GM19468 (cell line): ENCODE measurements at regions not wholly inside any gene's neighbourhood (a gene's known extent, or its start where the extent isn't known, plus 50 kb on each side); places are given as distances from the start of the nearest gene placed in this dataset.

Experiments used
- ATAC-seq: cut with Tn5 transposase; IDR thresholded peaks from one replicate; pipeline ENCODE4 v1.9.1; 2021; ENCODE audit warnings: mild to moderate bottlenecking, moderate library complexity, moderate number of reproducible peaks; ENCODE audit not compliant: unreplicated experiment; ENCODE audit errors: extremely low read depth

DNA sequence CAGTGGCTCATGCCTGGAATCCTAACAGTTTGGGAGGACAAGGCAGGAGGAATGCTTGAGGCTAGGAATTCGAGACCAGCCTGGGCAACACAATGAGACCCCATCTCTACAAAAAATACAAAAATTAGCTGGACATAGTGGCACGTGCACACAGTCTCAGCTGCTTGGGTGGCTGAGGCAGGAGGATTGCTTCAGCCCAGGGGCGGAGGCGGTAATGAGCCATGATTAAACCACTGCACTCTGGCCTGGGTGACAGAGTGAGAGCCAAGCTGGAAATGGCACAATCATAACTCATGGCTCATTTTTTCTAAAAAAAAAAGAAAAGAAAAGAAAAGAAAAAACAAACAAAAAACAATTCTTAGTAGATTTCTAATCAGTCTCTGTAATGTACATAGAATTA is 446.2 kb downstream of the ELAVL2 start:
- ATAC-seq: no peak

DNA sequence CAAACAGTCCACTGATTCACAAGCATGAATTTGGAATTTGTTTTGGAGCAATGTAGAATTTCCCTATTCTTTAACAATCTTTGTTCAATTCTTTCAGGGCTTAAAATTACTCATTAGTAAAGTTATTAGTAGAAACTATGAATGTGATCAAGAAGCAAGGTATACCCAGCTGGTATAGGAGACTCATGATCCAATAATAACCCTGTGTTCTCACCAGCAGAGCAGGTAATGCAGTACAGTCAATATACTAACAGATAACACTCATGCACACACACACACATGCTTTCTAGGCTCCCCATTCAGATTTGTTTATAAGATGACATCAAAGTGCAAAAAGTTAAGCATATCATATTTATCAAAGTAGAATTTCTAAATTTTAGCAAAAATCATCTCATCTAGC is 445.2 kb downstream of the ELAVL2 start:
- ATAC-seq: no peak

DNA sequence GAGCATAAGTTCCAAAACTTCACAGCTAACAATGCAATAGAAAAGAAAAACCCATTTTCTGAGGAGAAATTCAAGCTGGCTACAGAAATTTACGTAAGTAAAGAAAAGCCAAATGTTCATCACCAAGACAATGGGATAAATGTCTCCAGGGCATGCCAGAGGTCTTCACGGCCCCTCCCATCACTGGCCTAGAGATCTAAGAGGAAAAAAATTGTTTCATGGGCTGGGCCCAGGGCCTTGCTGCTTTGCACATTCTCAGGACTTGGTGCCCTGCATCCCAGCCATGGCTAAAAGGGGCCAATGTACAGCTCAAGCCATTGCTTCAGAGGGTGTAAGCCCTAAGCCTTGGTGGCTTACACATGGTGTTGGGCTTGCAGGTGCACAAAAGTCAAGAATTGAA is 443.6 kb downstream of the ELAVL2 start:
- ATAC-seq: no peak

DNA sequence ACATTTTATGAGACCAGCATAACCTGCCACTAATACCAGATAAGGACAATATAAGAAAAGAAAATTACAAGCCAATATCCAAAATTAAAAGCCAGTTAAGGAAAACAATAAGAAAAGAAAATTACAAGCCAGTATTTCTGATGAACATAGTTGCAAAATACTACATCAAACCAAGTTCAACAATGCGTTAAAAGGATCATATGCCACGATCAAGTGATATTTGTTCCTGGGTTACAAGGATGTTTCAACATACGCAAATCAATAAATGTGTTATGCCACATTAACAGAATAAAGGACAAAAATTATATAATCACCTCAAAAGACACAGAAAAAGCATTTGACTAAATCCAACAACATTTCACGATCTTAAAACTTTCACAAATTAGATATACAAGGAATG is 431.9 kb downstream of the ELAVL2 start:
- no peak for ATAC-seq

DNA sequence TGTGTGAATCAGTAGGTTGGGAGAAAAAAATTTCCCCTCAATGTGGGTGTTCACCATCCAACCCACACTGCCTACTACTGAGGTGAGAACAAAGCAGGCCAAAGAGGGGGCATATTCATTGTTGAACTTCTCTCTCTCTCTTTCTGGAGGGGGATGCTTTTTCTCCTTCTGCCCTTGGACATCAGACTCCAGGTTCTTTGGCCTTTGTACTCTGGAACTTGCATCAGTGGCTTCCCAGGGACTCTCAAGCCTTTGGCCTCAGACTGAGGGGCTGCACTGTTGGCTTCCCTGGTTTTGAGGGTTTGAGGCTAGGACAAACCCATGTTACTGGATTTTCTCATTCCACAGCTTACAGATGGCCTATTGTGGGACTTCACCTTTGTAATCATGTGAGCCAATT is 417.2 kb downstream of the ELAVL2 start:
- no peak for ATAC-seq

DNA sequence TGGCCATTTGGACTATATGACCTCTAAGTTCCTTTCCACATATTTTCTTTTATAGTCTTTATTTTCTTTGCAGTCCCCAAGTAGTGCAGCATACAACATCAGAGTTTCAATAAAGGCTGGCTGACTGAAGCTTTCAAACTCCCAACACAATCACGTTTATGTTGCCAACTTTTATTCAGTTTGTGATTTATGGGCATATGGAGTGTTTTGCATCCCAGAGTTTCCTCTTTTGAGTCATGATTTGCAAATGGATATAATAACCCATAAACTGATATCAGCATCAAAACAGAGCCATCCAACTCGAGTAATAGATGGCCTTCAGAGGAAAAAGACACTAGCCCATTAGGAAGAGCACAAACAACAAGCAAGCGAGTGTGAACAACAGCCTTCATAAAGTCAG is 414.0 kb downstream of the ELAVL2 start:
- ATAC-seq: no peak

DNA sequence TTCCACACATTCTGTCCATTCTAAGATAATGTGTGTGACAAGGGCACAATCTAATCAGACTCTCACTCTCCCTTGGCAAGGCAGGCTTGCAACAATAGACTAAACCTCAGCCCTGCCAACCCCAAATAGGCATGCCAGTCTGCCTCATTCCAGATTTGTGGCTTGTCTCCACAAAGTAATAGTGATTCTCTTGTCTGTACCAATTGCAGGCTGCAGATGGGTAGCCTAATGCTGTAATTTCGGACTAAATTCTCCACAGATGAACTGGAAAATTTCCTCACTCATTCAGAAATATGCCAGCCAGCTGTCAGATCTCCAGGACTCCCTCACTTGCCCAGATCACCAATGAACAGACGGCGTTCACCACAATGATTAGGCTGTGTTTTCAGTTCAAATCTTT is 413.6 kb downstream of the ELAVL2 start:
- no peak for ATAC-seq

DNA sequence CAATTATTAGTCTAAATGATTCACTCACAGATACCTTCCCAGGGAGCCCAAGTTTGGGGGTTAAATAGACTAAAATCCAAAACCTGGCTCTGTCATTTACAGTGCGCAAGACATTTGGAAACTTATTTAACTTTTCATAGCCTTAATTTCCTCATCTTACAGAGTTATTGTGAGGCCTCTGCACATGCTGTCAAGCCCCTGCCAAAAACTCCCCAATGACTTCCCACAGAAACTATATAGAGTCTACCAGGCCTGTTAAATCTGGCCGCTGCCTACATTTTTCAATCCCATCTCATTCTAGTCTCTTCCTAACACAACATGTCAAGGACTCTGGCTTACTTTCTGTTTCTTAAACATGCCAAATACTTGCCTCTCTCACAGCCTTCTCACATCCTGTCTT is 412.5 kb downstream of the ELAVL2 start:
- no peak for ATAC-seq

DNA sequence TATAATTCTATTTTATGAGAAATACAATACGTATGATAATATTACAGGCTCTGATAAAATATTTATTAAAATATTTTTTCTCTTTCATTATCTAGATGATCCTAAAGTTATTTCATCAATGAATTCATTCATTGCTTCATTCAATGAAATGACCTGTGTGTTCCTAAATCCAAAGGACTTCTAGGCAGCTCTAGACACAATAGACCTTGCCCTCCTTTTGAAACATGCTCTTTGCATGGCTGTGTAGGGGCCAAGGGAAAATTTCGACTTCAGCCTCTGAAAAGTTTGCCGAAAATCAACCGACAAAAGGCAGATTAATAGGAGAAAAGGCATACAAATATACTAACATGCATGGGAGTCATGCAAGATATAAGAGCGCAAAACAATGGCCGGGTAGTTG is 402.0 kb downstream of the ELAVL2 start:
- no peak for ATAC-seq

DNA sequence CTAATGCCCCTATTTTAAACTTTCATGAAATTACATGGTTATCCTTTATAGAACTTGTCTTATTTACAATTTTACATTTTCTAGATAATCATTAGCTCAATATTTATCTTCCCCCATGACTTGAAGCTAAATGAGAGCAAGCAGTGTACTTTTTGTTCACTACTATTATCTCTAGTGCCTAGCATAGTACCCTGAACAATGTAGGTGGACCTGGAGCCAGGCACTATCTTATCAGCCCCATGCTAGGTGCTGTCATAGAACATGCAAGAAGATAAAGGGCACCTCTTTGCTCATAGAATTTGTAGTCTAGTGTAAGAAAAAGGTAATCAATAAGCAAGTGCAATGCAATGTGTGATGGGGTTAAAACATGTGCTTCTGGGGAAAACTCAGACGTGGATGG is 399.9 kb downstream of the ELAVL2 start:
- ATAC-seq: no peak

DNA sequence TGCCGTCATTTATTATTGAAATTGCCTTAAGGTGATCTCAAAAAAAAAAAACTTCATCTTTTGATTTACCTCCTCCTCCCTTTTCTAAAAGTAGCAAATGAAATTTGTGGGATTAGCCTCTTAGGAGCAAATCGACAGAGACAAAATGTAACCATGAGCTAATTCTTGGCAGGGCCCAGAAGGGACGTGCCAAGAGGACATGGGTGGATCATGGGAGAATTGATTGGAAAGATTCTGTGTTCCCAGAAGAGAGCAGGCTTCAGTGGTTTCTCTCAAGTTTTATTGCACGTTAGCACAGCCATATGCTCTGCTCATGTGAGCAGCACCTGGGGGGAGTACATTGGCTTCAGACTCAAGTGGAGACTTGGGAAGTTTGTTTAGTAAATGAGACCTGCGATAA is 394.6 kb downstream of the ELAVL2 start:
- ATAC-seq: no peak

DNA sequence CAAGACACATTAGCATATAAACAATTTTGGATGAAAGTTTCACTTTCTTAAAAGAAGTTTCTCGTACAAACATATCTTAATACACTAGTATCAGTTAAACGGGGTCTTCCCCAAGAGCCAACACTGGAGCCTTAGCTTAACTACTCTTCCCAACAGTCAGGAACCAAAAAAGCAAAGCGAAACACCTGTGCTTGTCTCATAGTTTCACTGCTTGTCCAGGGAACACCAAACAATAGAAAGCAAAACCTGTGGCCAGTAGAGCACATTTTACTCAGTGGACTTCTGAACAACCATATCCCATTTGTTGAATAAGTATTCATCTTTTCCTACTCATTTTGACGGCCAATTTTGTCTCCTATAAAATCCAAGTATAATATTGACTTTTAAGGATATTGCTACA is 391.4 kb downstream of the ELAVL2 start:
- no peak for ATAC-seq

DNA sequence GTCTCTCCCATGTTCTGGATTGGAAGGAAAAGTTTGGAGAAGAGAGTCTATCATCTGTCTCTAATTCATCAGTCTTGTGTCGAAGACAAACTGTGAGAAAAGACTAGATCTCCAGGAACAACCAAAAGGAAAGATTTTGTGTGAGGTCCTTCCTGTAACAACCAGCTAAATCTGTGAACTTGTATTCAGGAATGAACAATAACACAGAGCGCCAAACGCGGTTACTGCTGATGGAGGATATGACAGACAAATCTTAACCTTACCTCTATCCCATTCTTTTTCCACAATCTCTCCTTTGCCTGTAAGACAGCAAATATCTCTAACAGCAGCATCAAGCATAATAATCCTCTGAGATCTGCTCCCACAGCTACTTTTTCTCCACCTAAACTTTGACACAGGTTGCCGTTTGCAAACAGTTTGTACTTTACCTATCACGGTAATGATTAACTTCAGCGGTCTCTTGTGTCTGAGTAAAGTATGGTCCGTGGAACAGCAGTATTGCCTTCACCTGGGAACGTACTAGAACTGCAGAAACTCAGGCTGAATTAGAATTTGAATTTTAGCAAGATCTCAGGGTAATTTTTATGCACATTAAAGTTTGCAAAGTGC is 387.6 kb downstream of the ELAVL2 start:
- no peak for ATAC-seq

DNA sequence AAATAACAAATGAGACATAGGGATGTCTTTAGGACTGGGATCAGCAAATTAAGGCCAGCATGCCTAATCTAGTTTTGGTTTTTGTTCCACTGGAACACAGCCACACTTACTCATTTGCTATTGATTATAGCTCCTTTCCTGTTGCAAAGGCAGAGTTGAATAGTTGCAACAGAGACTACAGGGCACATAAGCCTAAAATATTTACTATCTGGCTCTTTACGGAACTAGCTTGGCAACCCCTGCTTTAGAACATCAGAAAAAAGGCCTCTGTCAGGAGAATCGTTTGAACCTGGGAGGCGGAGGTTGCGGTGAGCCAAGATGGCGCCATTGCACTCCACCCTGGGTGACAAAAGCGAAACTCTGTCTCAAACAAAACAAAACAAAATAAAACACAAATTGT is 384.8 kb downstream of the ELAVL2 start:
- no peak for ATAC-seq

DNA sequence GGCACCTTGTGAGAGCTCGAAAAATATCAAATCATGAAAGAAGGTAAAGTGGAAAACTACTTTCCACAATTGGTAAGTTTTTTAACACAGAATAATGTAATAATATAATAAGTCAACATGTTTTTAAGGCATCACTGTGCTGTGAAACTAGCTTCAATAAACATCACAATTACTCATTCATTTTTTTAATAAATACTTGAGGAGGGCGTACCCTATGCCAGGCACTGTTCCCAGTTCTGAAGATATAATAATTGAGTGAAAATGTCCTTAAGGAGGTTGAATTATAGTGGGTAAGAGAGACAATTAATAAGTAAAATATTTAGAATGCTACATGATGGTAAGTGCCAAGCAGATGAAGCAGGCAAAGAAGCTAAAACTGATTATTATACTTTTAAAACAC is 381.4 kb downstream of the ELAVL2 start:
- no peak for ATAC-seq

DNA sequence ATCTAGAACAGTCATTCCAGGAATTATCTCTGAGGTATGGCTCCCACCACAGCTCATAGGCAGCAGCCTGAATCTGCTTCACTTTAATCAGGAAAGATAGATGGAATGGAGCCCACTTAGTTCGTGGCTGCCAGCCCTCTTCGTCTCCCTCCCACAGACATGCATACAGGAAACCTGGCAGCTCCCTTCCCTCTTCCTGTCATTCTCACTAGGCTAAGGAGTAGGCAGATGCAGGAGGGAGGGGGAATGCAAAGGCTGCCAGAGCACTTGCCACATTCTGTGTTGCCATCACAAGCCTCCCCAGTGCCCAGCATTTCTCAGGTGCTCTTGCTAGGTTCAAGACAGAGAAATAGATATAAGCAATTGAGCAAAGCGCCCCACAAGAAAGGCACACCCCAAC is 378.9 kb downstream of the ELAVL2 start:
- no peak for ATAC-seq

DNA sequence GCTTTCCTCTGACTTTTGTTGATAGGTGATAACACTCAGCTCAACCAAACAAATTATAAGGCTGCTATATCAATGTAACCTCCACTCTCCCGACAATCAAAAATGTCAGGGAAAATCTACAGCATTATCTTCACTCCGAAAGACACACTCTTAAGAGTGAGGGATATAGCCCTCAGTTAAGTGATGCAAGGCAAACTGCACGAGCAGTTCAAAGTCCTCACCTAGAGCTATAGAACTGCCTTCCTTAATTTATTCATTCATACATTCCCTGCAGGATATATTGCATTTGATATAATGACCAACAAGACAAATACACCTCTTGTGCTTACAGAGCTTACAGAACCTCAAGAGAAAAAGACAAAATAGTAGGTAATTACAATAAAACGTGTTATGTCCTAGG is 378.1 kb downstream of the ELAVL2 start:
- no peak for ATAC-seq

DNA sequence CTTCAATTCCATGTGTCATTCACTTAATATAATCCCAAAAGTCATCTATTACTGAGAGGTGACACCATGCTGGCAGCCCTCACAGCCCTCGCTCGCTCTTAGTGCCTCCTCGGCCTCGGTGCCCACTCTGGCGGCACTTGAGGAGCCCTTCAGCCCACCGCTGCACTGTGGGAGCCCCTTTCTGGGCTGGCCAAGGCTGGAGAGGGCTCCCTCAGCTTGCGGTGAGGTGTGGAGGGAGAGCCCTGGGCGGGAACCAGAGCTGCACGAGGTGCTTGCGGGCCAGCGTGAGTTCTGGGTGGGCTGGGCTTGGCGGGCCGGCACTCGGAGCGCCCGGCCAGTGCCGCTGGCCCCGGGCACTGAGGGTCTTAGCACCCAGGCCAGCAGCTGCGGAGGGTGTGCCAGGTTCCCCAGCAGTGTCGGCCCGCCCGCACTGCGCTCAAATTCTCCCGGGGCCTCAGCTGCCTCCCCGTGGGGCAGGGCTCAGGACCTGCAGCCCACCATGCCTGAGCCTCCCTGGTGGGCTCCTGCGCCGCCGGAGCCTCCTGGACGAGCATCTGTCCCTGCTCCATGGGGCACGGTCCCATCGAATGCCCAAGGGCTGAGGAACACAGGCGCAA is 374.1 kb downstream of the ELAVL2 start:
- ATAC-seq: no peak

DNA sequence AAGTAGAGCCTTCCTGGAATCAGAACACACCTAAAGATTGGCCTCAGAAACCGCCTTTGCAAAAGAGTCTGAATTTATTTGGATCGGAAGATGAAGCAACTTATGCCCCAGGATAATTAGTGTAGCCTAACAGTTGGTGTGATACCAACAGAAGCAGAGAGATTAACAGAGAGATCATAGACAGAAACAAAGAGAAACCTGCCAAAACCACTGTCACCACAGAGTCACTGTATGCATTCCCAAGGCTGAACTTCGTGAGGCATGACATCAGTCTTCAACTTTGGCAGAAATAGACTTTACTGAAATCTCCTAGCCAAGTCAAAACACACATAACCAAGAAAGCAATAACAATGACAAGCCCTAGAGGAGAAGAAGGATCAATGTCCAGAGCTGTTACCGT is 361.8 kb downstream of the ELAVL2 start:
- ATAC-seq: no peak

DNA sequence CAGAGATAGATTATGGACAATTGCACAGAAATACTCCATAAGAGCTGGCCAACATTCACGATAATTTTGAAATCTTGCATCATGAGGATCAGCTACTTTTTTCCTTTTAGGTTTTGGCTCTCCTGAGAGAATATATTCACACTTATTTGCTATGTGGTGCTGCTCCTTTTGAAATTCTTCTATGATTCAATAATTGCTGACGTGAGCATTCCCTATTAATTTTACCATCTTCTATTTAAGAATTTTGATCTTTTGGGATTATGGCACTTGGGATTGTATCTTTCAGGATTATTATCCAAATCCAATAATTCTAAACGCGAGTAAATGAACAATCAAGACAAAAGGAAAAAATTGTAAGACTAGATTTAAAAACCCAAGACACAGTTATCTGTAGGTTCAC is 358.8 kb downstream of the ELAVL2 start:
- ATAC-seq: no peak

DNA sequence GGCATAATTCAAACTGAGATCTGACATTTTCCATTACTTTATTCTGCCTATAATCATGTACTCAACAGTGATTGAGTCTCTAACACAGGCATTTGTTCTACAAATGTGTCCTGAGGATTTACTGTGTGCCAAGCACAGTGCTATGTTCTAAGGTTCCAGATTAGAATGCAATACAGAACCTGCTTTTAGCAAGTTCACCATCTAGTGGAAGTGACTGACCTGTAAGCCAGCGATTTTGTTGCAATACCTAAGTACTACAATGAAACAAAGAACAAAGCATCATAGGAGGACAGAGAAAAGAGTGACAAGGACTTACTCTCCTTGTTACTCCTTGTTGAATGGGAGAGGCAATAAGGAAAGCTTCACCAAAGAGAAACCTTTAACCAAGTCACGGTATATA is 348.1 kb downstream of the ELAVL2 start:
- no peak for ATAC-seq

DNA sequence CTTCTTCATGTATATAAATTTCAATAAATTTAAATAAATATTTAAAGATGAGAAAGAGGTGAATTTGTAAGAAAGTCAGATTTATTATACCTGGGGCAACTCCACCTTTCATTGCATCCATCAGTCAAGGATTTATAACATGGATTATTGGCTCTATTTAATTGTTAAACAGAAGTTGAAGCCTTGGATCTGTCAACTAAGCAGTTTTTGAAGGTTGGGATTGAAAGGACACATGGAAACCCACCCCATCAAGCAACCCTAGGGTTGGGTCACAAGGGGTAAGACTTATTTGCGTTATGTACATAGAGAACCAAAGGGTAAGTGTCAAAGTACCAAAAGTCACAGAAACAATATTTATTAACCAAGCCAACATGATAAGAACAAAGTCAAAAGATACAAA is 342.5 kb downstream of the ELAVL2 start:
- ATAC-seq: no peak
